Activated T-cell treated with anti-CD3 and anti-CD28 coated beads for 48 hours (primary cell): ENCODE measurements at regions not wholly inside any gene's neighbourhood (a gene's known extent, or its start where the extent isn't known, plus 50 kb on each side); places are given as distances from the start of the nearest gene placed in this dataset.

Experiments
- DNase-seq: peaks from one replicate; pipeline ENCODE4 v3.0.0-alpha.2; 2020; ENCODE audit warnings: low read depth

GRCh38 chr21:25329227-25329825 lies 278.0 kb downstream of the MRPL39 start:
- no peak for DNase-seq

- no peak for DNase-seq
Observed at GRCh38 chr21:25328736-25329135, 278.5 kb downstream of the MRPL39 start.

GRCh38 chr21:25326181-25326580 lies 281.1 kb downstream of the MRPL39 start:
- no peak for DNase-seq

GRCh38 chr21:25324666-25325065 lies 282.6 kb downstream of the MRPL39 start:
- no peak for DNase-seq

- DNase-seq, result no peak
Observed at GRCh38 chr21:25323356-25323949, 283.8 kb downstream of the MRPL39 start.

GRCh38 chr21:25314247-25314646 lies 293.0 kb downstream of the MRPL39 start:
- no peak for DNase-seq

GRCh38 chr21:25313829-25314228 lies 293.5 kb downstream of the MRPL39 start:
- DNase-seq, result no peak

- DNase-seq, result no peak
Observed at GRCh38 chr21:25307489-25307888, 299.8 kb downstream of the MRPL39 start.

- no peak for DNase-seq
Observed at GRCh38 chr21:25304611-25305010, 302.7 kb downstream of the MRPL39 start.

- no peak for DNase-seq
Observed at GRCh38 chr21:25300632-25301031, 306.6 kb downstream of the MRPL39 start.

- DNase-seq, result no peak
Observed at GRCh38 chr21:25298512-25299491, 308.5 kb downstream of the MRPL39 start.

- no peak for DNase-seq
Observed at GRCh38 chr21:25297117-25297516, 310.2 kb downstream of the MRPL39 start.

GRCh38 chr21:25296252-25296651 lies 311.0 kb downstream of the MRPL39 start:
- no peak for DNase-seq

- DNase-seq, result no peak
Observed at GRCh38 chr21:25292396-25292795, 314.9 kb downstream of the MRPL39 start.

GRCh38 chr21:25283720-25284119 lies 323.6 kb downstream of the MRPL39 start:
- DNase-seq, result no peak

GRCh38 chr21:25281134-25281533 lies 326.1 kb downstream of the MRPL39 start:
- no peak for DNase-seq

- DNase-seq, result no peak
Observed at GRCh38 chr21:25280061-25280460, 327.2 kb downstream of the MRPL39 start.

- no peak for DNase-seq
Observed at GRCh38 chr21:25273959-25274358, 333.3 kb downstream of the MRPL39 start.

- no peak for DNase-seq
Observed at GRCh38 chr21:25254491-25255174, 352.6 kb downstream of the MRPL39 start.

GRCh38 chr21:25246546-25246945 lies 360.7 kb downstream of the MRPL39 start:
- DNase-seq, result no peak

GRCh38 chr21:25244735-25245134 lies 362.5 kb downstream of the MRPL39 start:
- no peak for DNase-seq

- DNase-seq, result no peak
Observed at GRCh38 chr21:25243808-25244207, 363.5 kb downstream of the MRPL39 start.
